Sciatic nerve (tissue), 2 donors: ENCODE measurements at regions not wholly inside any gene's neighbourhood (a gene's known extent, or its start where the extent isn't known, plus 50 kb on each side); places are given as distances from the start of the nearest gene placed in this dataset.
"Not testable (repeated sequence)": the region's sequence is repeated elsewhere in the genome, so short reads cannot be mapped to it uniquely, and the experiment has no call there.

Source experiments
- ATAC-seq: fragments of 200-7000 bp; cut with Tn5 transposase; one replicate; pipeline ENCODE4 v1.9.1; 2020; ENCODE audit warnings: mild to moderate bottlenecking, moderate library complexity
- DNase-seq: peaks from one replicate; pipeline ENCODE4 v3.0.0-alpha.2; 2020; ENCODE audit warnings: low spot score
- intact Hi-C: fragments of 100-400 bp; cut with DNase I; formaldehyde crosslinking; loops from one replicate; pipeline ENCODE4 v1.14.2; 2022
- donor health status: DM: no; HTN: no; CAD: no.
- donor health status: DM: no; HTN: no; CAD: no.

GRCh38 chrX:3951859-3952258, 238.4 kb upstream of the PRKX start:
- no peak for ATAC-seq
- no peak for DNase-seq
- intact Hi-C loops = no loop called here

- DNase-seq = no peak
- no peak for ATAC-seq
- intact Hi-C loops = no loop called here
Measured at GRCh38 chrX:3950373-3950772, 236.9 kb upstream of the PRKX start.

- ATAC-seq (no peak), DNase-seq (no peak)
- intact Hi-C loops = no loop called here
Measured at GRCh38 chrX:3943965-3944364, 230.5 kb upstream of the PRKX start.

- no peak for ATAC-seq
- intact Hi-C loops = no loop called here
Measured at GRCh38 chrX:3940000-3940610, 226.7 kb upstream of the PRKX start.

GRCh38 chrX:3938587-3938986, 225.1 kb upstream of the PRKX start:
- ATAC-seq (no peak), DNase-seq (no peak)
- intact Hi-C loops = no loop called here

More at GRCh38 chrX:3940000-3940610, 226.7 kb upstream of the PRKX start:
- DNase-seq = no peak

- intact Hi-C loops, ATAC-seq, DNase-seq: not testable (repeated sequence)
Measured at GRCh38 chrX:3935196-3935595, 221.7 kb upstream of the PRKX start.

- ATAC-seq, intact Hi-C loops, DNase-seq: not testable (repeated sequence)
Measured at GRCh38 chrX:3920424-3921017, 207.1 kb upstream of the PRKX start.

- DNase-seq, ATAC-seq, intact Hi-C loops: not testable (repeated sequence)
Measured at GRCh38 chrX:3919668-3920423, 206.4 kb upstream of the PRKX start.

GRCh38 chrX:3914813-3915212, 201.4 kb upstream of the PRKX start:
- intact Hi-C loops, ATAC-seq, DNase-seq: not testable (repeated sequence)

- ATAC-seq, intact Hi-C loops, DNase-seq: not testable (repeated sequence)
Measured at GRCh38 chrX:3914059-3914458, 200.6 kb upstream of the PRKX start.

- DNase-seq, ATAC-seq, intact Hi-C loops: not testable (repeated sequence)
Measured at GRCh38 chrX:3911012-3911411, 197.6 kb upstream of the PRKX start.

GRCh38 chrX:3910611-3911010, 197.2 kb upstream of the PRKX start:
- DNase-seq, ATAC-seq, intact Hi-C loops: not testable (repeated sequence)

- intact Hi-C loops, DNase-seq, ATAC-seq: not testable (repeated sequence)
Measured at GRCh38 chrX:3905522-3906258, 192.2 kb upstream of the PRKX start.

GRCh38 chrX:3902222-3902621, 188.8 kb upstream of the PRKX start:
- ATAC-seq, DNase-seq, intact Hi-C loops: not testable (repeated sequence)

GRCh38 chrX:3896755-3897154, 183.3 kb upstream of the PRKX start:
- DNase-seq, ATAC-seq, intact Hi-C loops: not testable (repeated sequence)

- not testable (repeated sequence) for DNase-seq, ATAC-seq
Measured at GRCh38 chrX:3882553-3882920, 169.1 kb upstream of the PRKX start.

GRCh38 chrX:3881898-3882552, 168.6 kb upstream of the PRKX start:
- intact Hi-C loops, DNase-seq: not testable (repeated sequence)
- ATAC-seq = peak; percentile 34

More at GRCh38 chrX:3882553-3882920, 169.1 kb upstream of the PRKX start:
- intact Hi-C loops = not testable (repeated sequence)

- ATAC-seq, DNase-seq, intact Hi-C loops: not testable (repeated sequence)
Measured at GRCh38 chrX:3881255-3881895, 167.9 kb upstream of the PRKX start.
